Cardiac fibroblast (primary cell): ENCODE measurements at regions not wholly inside any gene's neighbourhood (a gene's known extent, or its start where the extent isn't known, plus 50 kb on each side); places are given as distances from the start of the nearest gene placed in this dataset.

Source experiments
- DNase-seq, 2 donors: peaks; one replicate each; pipeline versions ENCODE4 v3.0.0 to v3.0.0-alpha.2; 2010; ENCODE audit warnings: low read depth in 2 of 2
- H3K4me3 ChIP-seq, 2 donors: replicated peaks in 1 of 2; 1 replicate in 1 of 2; 2 replicates in 1 of 2; pipeline ENCODE4 v1.5.1; 2011; ENCODE audit warnings: low read depth in 2 of 2, low read length in 2 of 2, mild to moderate bottlenecking in 2 of 2, moderate library complexity in 1 of 2
- TF ChIP-seq, protein P1 (sequence below): IDR thresholded peaks from one replicate; pipeline ENCODE4 v1.5.1; 2011; ENCODE audit warnings: low read depth, mild to moderate bottlenecking, low read length, inconsistent platforms

DNA sequence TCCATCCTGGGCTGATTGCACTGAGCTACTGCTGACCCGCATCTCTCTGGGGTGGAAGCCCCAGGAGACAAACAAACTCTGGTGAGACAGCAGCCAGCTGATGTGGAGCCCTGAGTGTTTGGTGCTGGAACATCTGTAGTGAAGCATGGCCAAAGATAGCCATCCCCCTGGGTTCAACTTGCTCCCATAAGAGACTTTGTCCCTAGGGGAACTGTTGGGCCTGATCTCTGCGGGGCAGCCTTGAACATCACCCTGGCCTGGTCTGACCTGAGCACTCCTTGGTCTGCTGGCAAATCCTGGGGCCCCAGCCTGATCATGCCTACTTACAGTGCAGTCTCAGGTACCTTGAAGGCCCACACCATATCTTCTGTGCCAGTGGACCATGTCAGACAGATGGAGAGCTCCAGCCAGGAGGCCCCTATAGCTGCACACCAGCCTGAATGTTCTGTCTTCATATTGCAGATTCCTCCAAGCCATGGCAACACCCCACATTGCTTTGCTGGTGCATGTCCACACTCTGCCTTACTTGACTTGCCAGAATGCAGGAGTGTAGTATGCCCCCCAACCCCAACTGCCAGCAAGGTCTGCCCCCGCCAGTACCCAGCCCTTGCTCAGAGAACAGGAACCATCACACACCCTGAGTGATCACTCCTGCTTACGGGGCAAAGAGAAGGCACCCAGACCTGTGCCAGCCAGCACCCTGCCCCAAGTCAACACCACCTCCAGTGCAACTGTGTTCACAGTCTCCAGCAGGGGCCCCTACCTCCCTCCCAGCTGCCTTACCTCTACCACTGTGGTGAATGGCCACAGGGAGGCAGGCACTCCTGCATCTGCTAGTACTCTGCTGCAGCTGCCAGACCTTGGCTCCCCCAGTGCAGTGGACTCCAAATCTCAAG, 690.5 kb upstream of the NR5A2 start:
- TF ChIP-seq, protein P1, sequence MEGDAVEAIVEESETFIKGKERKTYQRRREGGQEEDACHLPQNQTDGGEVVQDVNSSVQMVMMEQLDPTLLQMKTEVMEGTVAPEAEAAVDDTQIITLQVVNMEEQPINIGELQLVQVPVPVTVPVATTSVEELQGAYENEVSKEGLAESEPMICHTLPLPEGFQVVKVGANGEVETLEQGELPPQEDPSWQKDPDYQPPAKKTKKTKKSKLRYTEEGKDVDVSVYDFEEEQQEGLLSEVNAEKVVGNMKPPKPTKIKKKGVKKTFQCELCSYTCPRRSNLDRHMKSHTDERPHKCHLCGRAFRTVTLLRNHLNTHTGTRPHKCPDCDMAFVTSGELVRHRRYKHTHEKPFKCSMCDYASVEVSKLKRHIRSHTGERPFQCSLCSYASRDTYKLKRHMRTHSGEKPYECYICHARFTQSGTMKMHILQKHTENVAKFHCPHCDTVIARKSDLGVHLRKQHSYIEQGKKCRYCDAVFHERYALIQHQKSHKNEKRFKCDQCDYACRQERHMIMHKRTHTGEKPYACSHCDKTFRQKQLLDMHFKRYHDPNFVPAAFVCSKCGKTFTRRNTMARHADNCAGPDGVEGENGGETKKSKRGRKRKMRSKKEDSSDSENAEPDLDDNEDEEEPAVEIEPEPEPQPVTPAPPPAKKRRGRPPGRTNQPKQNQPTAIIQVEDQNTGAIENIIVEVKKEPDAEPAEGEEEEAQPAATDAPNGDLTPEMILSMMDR: no peak
- no peak overlapping the region for H3K4me3 ChIP-seq
- no peak for DNase-seq

DNA sequence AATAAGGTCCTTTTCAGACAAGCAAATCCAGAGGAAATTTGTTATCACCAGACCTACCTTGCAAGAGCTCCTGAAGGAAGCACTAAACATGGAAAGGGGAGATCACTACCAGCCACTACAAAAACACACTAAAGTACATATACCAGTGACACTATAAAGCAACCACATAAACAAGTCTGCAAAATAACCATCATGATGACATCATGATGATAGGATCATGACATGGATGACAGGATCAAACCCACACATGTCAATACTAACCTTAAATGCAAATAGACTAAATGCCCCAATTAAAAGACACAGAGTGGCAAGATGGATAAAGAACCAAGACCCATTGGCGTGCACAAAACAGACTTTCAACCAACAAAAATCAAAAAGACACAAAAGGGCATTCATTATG, 688.8 kb upstream of the NR5A2 start:
- TF ChIP-seq, protein P1: no peak
- H3K4me3 ChIP-seq: no peak overlapping the region
- no peak for DNase-seq

DNA sequence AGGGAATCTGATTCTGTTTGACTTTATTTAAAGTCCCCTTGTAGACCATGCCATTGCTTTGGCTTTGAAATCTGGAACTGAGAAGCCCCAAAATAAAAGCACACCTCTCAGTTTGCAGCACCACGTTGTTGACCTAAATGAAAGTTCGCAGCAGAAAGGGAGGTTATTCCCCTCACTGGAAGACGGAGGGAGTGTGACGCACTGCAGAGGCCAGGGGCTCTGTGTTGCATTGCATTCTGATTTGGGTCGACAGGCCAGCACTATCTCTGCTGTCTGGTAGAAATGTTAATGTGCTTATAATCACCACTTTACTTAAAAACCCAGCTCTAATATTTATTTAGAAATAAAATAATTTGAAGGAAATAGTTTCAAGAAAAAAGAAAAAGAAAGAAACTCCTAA, 675.2 kb upstream of the NR5A2 start:
- no peak for DNase-seq
- H3K4me3 ChIP-seq: no peak overlapping the region
- TF ChIP-seq, protein P1: no peak

DNA sequence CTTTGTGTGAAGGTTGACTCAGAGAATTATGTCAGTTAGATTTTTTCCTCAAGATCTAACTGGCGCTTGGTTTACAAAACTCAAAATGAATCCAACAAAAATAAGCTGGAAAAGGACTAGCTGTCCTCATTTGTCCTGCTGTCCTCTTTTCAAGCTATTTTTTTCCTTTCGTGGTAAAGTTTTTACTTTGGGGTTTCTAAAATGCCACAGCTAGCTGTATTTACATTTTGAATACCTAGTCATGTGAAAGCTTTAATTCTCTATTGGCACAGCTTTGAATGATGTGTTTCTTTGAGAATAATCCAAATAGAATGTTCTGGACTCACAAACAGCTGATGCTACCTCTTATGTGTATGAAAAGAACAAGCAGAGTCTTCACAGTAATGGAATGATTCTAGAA, 673.6 kb upstream of the NR5A2 start:
- TF ChIP-seq, protein P1: no peak
- no peak overlapping the region for H3K4me3 ChIP-seq
- no peak for DNase-seq

DNA sequence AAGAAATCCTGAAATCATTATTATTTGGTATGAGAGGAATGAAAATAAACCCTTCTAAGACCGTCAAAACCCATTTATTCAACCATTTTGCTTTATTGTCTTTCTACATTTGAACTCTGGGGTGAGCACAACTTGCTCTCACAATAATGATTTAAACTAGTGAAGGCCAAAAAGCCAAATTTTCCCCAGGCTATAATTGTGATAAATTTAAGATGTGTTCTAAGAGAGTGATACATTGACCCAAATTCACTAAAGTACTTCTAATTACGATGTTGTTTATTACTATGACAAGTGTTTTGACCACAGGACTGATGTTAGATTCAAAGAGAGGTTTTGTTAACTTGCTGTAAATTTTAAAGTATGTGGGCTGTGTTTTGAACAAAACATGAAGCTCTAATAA, 670.9 kb upstream of the NR5A2 start:
- no peak for DNase-seq
- TF ChIP-seq, protein P1: no peak
- no peak overlapping the region for H3K4me3 ChIP-seq

DNA sequence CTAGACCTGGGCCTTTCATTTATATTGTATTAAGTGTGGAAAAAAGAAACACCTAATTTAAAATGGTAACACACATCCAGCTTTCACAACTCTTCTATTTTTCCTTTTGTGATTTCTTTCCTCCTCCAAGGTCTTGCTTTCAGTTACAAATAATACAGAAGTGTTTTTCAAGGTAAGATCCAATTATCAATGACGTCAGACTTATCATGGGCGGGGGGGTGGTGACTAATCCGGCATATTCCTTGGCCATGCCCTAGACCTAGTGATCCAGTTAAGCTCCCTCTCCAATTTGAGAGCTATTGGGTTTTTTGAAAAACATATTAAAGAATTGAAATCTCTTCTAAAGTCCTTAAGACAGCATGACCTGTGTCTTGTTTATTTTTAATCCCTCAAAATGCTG, 669.9 kb upstream of the NR5A2 start:
- DNase-seq: no peak
- no peak overlapping the region for H3K4me3 ChIP-seq
- TF ChIP-seq, protein P1: no peak
